Stimulated activated CD8-positive, alpha-beta memory T cell treated with anti-CD3 and anti-CD28 coated beads, Interleukin-7, amount 100 ng/mL, for 48 hours (primary cell): ENCODE measurements at regions not wholly inside any gene's neighbourhood (a gene's known extent, or its start where the extent isn't known, plus 50 kb on each side); places are given as distances from the start of the nearest gene placed in this dataset.

ENCODE experiments used
- DNase-seq, 2 donors: peaks; one replicate each; pipeline ENCODE4 v3.0.0-alpha.2; 2020; ENCODE audit warnings: low read depth in 1 of 2; ENCODE audit errors: extremely low read depth in 1 of 2

- no peak for DNase-seq
Observed at GRCh38 chr2:106706283-106706682, 179.7 kb downstream of the ST6GAL2 start.

GRCh38 chr2:106708209-106708608, 177.8 kb downstream of the ST6GAL2 start:
- DNase-seq = no peak

GRCh38 chr2:106709229-106709628, 176.7 kb downstream of the ST6GAL2 start:
- no peak for DNase-seq

GRCh38 chr2:106719222-106719621, 166.7 kb downstream of the ST6GAL2 start:
- DNase-seq = no peak

- no peak for DNase-seq
Observed at GRCh38 chr2:106720026-106720425, 165.9 kb downstream of the ST6GAL2 start.

- no peak for DNase-seq
Observed at GRCh38 chr2:106724301-106724794, 161.6 kb downstream of the ST6GAL2 start.

- DNase-seq = no peak
Observed at GRCh38 chr2:106734165-106734564, 151.8 kb downstream of the ST6GAL2 start.

GRCh38 chr2:106735807-106736206, 150.2 kb downstream of the ST6GAL2 start:
- no peak for DNase-seq

GRCh38 chr2:106736221-106736620, 149.7 kb downstream of the ST6GAL2 start:
- DNase-seq = no peak

- no peak for DNase-seq
Observed at GRCh38 chr2:106745468-106745867, 140.5 kb downstream of the ST6GAL2 start.

- no peak for DNase-seq
Observed at GRCh38 chr2:106749823-106750222, 136.1 kb downstream of the ST6GAL2 start.
